ENCODE measurements at regions not wholly inside any gene's neighbourhood (a gene's known extent, or its start where the extent isn't known, plus 50 kb on each side); places are given as distances from the start of the nearest gene placed in this dataset.

DNA sequence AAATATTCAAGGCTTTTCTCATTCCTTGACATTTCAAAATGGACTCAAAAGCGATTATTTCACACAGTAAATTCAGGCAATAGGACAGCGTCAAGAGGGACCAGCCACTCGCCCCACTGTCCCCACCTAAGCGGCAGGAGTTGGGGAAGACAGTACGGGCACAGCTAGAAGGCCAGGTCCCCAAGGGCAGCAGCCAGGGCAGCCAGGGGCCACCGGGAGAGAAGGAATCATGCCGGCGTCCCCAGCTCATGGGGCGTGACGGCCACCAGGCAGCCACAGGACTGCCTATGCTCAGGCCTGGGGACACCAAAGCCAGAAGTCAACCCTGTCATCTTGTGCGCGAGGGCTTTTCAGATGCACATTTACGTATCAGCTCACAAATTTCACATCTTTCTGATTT is 225.7 kb upstream of the PPP2R2D start:
- DNase-seq (ENCODE audit: insufficient read length, low spot score) (no peak), FAIRE-seq (no peak)

GRCh38 chr10:131676046-131676799 is 224.6 kb upstream of the PPP2R2D start:
- no peak for DNase-seq (ENCODE audit: insufficient read length, low spot score)
- no peak for FAIRE-seq
- TF ChIP-seq POLR2A (IDR thresholded peaks at IDR 0.05; ENCODE audit: low read depth, low read length), result no peak

More for the DNA sequence above, 225.7 kb upstream of the PPP2R2D start:
- TF ChIP-seq POLR2A (IDR thresholded peaks at IDR 0.05; ENCODE audit: low read depth, low read length), result no peak

GRCh38 chr10:131676800-131677421 is 223.9 kb upstream of the PPP2R2D start:
- no peak for TF ChIP-seq POLR2A (IDR thresholded peaks at IDR 0.05; ENCODE audit: low read depth, low read length)
- no peak for FAIRE-seq
- no peak for DNase-seq (ENCODE audit: insufficient read length, low spot score)

- DNase-seq (ENCODE audit: insufficient read length, low spot score) (no peak), FAIRE-seq (no peak)
- no peak for TF ChIP-seq POLR2A (IDR thresholded peaks at IDR 0.05; ENCODE audit: low read depth, low read length)
Measured at GRCh38 chr10:131677671-131678070, 223.1 kb upstream of the PPP2R2D start.

GRCh38 chr10:131678171-131678570 is 222.6 kb upstream of the PPP2R2D start:
- no peak for TF ChIP-seq POLR2A (IDR thresholded peaks at IDR 0.05; ENCODE audit: low read depth, low read length)
- DNase-seq (ENCODE audit: insufficient read length, low spot score) (no peak), FAIRE-seq (no peak)

GRCh38 chr10:131678613-131679012 is 222.2 kb upstream of the PPP2R2D start:
- TF ChIP-seq POLR2A (IDR thresholded peaks at IDR 0.05; ENCODE audit: low read depth, low read length), result no peak
- FAIRE-seq (no peak), DNase-seq (ENCODE audit: insufficient read length, low spot score) (no peak)

- TF ChIP-seq POLR2A (IDR thresholded peaks at IDR 0.05; ENCODE audit: low read depth, low read length), result no peak
- no peak for FAIRE-seq
Measured at GRCh38 chr10:131679926-131680325, 220.9 kb upstream of the PPP2R2D start.

DNA sequence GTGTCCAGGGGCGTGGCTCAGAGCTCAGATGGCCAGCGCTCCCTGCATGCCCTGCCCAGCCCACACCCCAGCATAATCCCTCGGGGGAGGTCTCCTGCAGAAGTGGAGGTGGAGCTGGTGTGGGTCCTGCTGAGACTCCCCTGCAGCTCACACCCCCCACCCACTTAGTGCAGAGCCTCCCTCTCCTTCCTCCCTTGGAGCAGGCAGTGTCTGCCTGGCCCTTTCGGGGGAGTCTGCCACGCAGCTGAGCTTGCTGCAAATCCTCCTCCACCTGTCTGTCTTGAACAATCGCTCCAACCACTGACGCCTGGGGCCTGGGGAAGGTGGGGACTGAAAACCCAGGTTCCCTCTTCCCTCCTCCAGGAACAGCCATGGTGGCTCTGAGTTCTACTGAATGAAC is 219.7 kb upstream of the PPP2R2D start:
- no peak for FAIRE-seq
- TF ChIP-seq POLR2A (IDR thresholded peaks at IDR 0.05; ENCODE audit: low read depth, low read length), result no peak
- DNase-seq (ENCODE audit: insufficient read length, low spot score), result no peak

More at GRCh38 chr10:131679926-131680325, 220.9 kb upstream of the PPP2R2D start:
- no peak for DNase-seq (ENCODE audit: insufficient read length, low spot score)

DNA sequence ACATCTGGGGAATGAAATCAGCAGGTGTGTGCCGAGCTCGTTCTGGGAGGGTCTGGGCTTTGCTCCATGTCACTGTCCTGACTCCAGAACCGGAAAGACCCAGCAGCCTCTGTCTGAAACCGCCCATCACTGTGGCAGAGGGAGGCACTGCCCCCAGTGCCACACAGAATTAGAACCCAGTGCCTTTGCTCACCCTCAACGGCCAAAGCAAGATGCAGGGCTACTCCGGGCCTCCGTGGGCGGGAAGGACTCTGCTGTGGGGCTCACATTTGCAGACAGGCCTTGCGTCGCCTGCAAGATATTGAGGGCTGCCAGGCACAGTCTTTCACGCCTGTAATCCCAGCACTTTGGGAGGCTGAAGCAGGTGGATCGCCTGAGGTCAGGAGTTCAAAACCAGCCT is 219.2 kb upstream of the PPP2R2D start:
- no peak for TF ChIP-seq POLR2A (IDR thresholded peaks at IDR 0.05; ENCODE audit: low read depth, low read length)
- FAIRE-seq (no peak), DNase-seq (ENCODE audit: insufficient read length, low spot score) (no peak)

- no peak for TF ChIP-seq POLR2A (IDR thresholded peaks at IDR 0.05; ENCODE audit: low read depth, low read length)
- DNase-seq (ENCODE audit: insufficient read length, low spot score), result no peak
- FAIRE-seq, result no peak
Measured at GRCh38 chr10:131682271-131682962, 218.4 kb upstream of the PPP2R2D start.

DNA sequence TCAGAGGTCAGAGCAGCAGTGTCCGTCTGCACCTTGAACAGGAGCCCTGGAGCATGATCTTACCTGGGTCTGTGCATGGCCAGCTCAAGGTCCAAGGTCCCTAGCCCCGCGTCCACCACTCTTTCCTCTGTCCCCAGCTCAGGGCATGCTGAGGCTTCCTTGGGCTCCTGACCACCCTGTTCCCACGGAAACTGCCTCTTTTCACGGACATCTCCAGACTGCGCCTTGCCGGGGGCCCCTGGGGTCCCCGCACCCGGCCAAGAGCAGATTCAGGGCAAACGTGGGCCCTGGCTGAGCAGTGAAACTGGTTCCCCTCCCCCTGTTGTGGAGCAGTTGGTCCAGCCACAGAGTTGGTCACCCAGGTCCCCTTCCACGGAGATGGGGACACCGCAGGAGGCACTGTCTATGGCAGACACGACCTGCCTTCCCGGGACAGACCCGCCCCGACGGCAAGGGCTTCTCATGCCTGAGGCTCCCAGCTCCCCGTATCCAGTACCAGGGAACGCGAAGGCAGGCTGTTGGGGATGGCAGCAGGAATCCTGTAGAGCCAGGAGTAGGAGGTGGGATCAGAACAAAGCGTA is 217.4 kb upstream of the PPP2R2D start:
- no peak for DNase-seq (ENCODE audit: insufficient read length, low spot score)
- no peak for FAIRE-seq
- TF ChIP-seq POLR2A (IDR thresholded peaks at IDR 0.05; ENCODE audit: low read depth, low read length), result no peak

DNA sequence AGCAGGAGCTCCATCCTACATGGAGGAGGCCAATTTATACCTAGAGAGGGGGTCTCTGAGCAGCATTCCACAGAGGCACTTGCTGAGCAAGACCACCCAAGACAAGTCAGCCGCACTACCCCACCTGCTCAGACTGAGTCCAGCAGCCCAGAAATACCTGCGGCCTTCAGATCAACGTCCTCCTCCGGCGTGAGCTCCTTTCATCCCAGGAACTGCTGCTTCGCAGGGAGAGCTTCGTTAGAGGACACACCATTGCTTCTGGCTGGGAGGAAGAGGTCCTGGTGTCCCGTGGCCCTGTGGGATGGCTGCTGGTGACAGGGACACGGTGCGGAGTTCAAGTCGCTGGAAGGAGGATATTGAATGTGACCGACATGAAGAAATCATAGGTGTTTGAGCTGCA is 216.9 kb upstream of the PPP2R2D start:
- FAIRE-seq, result no peak
- no peak for DNase-seq (ENCODE audit: insufficient read length, low spot score)
- TF ChIP-seq POLR2A (IDR thresholded peaks at IDR 0.05; ENCODE audit: low read depth, low read length), result no peak

DNA sequence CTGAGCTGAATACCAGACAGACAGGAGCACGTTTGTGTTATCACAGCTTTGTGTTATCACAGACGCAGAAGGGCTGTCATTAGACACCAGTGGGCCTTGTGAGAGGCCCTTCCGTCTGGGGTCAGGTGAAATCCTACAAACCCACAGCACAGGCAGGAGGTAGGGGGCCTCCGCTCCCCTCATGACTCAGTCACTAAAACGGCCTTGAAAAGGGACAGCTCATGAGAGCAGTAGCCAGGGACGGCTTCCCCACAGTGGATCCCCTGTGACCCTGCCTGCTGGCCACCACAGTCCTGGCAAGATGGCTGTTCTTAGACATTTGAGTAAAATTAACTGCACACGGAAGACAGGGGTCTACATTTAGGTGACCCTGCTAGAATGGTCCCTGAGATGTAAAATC is 215.8 kb upstream of the PPP2R2D start:
- TF ChIP-seq POLR2A (IDR thresholded peaks at IDR 0.05; ENCODE audit: low read depth, low read length), result no peak
- DNase-seq (ENCODE audit: insufficient read length, low spot score) (no peak), FAIRE-seq (no peak)

DNA sequence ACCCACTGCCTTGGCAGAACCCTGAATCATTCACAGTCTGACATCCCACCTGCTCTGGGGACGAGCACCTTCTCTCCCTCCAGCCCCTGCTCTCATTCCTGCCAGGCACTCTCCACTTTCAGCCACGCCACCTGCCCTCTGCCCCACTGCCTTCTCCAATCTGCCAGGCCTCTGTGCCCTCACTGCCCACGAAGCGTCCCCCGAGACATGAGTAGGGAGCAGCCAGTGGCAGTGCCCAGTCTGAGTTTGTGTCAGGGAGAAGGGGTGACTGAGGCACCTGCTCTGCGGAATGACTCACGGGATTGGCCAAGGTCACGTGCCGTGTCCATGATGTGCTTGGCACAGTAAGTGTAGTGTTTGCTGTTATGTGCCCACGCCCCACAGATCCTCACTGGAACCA is 215.2 kb upstream of the PPP2R2D start:
- no peak for TF ChIP-seq POLR2A (IDR thresholded peaks at IDR 0.05; ENCODE audit: low read depth, low read length)
- DNase-seq (ENCODE audit: insufficient read length, low spot score) (no peak), FAIRE-seq (no peak)
